ENCODE measurements at regions not wholly inside any gene's neighbourhood (a gene's known extent, or its start where the extent isn't known, plus 50 kb on each side); places are given as distances from the start of the nearest gene placed in this dataset.

DNA sequence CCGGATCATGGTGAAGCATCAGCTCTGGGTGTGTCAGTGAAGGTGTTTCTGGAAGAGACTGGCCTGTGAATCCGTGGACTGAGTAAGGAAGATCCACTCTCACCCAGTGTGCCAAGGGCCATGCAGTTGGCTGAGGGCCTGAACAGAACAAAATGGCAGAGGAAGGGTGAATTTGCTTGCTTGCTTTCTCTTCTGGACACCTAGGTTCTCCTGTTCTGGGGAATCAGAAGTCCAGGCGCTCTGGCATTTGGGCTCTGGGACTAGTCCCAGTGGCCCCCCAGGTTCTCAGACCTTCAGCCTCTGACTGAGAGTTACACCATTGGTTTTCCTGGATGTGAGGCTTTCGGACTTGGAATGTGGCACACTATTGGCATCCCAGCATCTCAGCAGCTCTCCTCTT lies 1170.8 kb downstream of the TBC1D22A start:
- no peak overlapping the region for H2BK120ac ChIP-seq (ENCODE audit: low read depth, low read length)
- no peak overlapping the region for H2BK20ac ChIP-seq (ENCODE audit: low read depth, low read length)
- ChIA-PET CTCF (no interaction called here), POLR2A (ENCODE audit: unreplicated experiment) (no interaction called here)
- H4K91ac ChIP-seq (ENCODE audit: insufficient read depth, low read depth, low read length), result no peak overlapping the region
- ATAC-seq (ENCODE audit: low read depth) (no peak), DNase-seq (no peak)
- H3K4me1 ChIP-seq (ENCODE audit: control insufficient read depth, insufficient read depth, low read length), result no peaks in the 10 kb centered on the region
- no peaks in the 10 kb centered on the region for H3K9me1 ChIP-seq (ENCODE audit: insufficient read depth, low read length)
- H4K20me1 ChIP-seq (ENCODE audit: insufficient read depth, low read length), result no peaks in the 10 kb centered on the region
- no TSS peak for BruUV-seq (replicated peaks)
- no peak overlapping the region for H2AK5ac ChIP-seq (ENCODE audit: low read depth, low read length)
- peaks cover 34% of the 10 kb centered on the region for H3K9me3 ChIP-seq (ENCODE audit: control insufficient read depth, insufficient read depth, low read length)
- no peaks in the 10 kb centered on the region for H3K79me1 ChIP-seq (ENCODE audit: low read depth in 1 of 2, low read length in 2 of 2)
- no peak overlapping the region for H3K4me3 ChIP-seq (ENCODE audit: insufficient read depth, low read depth, low read length)
- H2AFZ ChIP-seq (replicated peaks; ENCODE audit: low read length, poor library complexity), result no peak overlapping the region
- dilution Hi-C loops (cut with HindIII; ENCODE audit: low sequenced_read_pairs, unreplicated experiment) (no loop called here), in situ Hi-C loops (cut with MboI; ENCODE audit: low sequenced_read_pairs) (no loop called here), intact Hi-C loops (cut with micrococcal nuclease) (no loop called here)
- H3K4me2 ChIP-seq (ENCODE audit: low read depth, low read length), result no peak overlapping the region
- no peak overlapping the region for H3K18ac ChIP-seq (ENCODE audit: low read depth, low read length)
- no peak overlapping the region for H3K27ac ChIP-seq (ENCODE audit: insufficient read depth, low read length)
- H3K14ac ChIP-seq (replicated peaks; ENCODE audit: low read depth, low read length), result no peak overlapping the region
- no CpG with 5 or more reads among the region's 4 CpGs for WGBS, 2 experiments (ENCODE audit: extremely low coverage in 2 of 2, insufficient read length in 1 of 2)
- no peak overlapping the region for H3K23ac ChIP-seq (ENCODE audit: low read depth, low read length)
- H2BK15ac ChIP-seq (ENCODE audit: low read depth, low read length), result no peak overlapping the region
- H3K27me3 ChIP-seq (ENCODE audit: control insufficient read depth, insufficient read depth, low read length), result no peaks in the 10 kb centered on the region
- H3K4ac ChIP-seq (ENCODE audit: low read depth, low read length), result no peak overlapping the region
- H4K8ac ChIP-seq (ENCODE audit: low read depth in 2 of 2, low read length in 2 of 2), result no peak overlapping the region
- H2AK9ac ChIP-seq (replicated peaks; ENCODE audit: low read depth, low read length, poor library complexity), result no peak overlapping the region
- no peak overlapping the region for H3K9ac ChIP-seq (ENCODE audit: low read depth, low read length)
- H2BK5ac ChIP-seq (ENCODE audit: low read depth, low read length, poor library complexity, severe bottlenecking), result no peak overlapping the region
- H3K36me3 ChIP-seq (ENCODE audit: control insufficient read depth, insufficient read depth, low read length), result no peaks in the 10 kb centered on the region
- TF ChIP-seq SMC3 (IDR thresholded peaks at IDR 0.05; ENCODE audit: low read depth, low read length), result no peak
- TF ChIP-seq, protein P1, sequence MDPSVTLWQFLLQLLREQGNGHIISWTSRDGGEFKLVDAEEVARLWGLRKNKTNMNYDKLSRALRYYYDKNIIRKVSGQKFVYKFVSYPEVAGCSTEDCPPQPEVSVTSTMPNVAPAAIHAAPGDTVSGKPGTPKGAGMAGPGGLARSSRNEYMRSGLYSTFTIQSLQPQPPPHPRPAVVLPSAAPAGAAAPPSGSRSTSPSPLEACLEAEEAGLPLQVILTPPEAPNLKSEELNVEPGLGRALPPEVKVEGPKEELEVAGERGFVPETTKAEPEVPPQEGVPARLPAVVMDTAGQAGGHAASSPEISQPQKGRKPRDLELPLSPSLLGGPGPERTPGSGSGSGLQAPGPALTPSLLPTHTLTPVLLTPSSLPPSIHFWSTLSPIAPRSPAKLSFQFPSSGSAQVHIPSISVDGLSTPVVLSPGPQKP (IDR thresholded peaks at IDR 0.05; ENCODE audit: borderline replicate concordance, low read depth, low read length), result no peak
- no peak overlapping the region for H4K5ac ChIP-seq (ENCODE audit: low read depth, low read length)
- H3K56ac ChIP-seq (ENCODE audit: extremely low read depth, insufficient read depth, low read length), result no peak overlapping the region

All from IMR-90 (cell line).